ENCODE measurements at regions not wholly inside any gene's neighbourhood (a gene's known extent, or its start where the extent isn't known, plus 50 kb on each side); places are given as distances from the start of the nearest gene placed in this dataset.
A peak's percentile ranks its signal among the peaks of the same experiment; 100 is the strongest.

DNA sequence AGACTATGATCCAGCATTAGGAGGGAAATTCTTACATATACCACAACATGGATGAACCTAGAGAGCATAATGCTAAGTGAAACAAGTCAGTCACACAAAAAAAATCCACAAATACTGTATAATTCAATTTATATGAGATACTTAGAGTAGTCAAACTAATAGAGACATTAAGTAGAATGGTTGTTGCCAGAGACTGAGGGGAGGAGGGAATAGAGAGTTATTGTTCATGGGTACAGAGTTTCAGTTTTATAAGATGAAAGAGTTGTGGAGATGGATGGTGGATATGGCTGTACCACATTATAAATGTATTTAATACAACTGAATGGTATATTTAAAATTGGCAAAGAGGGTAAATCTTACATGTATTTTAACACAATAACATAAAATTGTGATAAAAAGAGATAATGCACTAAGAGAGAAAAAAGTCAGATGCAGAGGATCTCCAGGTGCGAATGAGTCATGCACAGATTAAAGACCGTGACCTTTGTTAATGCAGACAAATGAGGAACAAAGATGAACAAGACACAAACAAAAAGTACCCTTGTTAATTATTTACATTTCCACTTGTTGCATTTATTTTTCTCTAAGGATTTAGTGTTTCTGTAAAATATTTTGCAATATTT, 541.7 kb upstream of the MEX3C start:
- no peak for DNase-seq (ENCODE audit: insufficient read length, low spot score)
- peak; percentile 16 for FAIRE-seq
- TF ChIP-seq, protein P1, sequence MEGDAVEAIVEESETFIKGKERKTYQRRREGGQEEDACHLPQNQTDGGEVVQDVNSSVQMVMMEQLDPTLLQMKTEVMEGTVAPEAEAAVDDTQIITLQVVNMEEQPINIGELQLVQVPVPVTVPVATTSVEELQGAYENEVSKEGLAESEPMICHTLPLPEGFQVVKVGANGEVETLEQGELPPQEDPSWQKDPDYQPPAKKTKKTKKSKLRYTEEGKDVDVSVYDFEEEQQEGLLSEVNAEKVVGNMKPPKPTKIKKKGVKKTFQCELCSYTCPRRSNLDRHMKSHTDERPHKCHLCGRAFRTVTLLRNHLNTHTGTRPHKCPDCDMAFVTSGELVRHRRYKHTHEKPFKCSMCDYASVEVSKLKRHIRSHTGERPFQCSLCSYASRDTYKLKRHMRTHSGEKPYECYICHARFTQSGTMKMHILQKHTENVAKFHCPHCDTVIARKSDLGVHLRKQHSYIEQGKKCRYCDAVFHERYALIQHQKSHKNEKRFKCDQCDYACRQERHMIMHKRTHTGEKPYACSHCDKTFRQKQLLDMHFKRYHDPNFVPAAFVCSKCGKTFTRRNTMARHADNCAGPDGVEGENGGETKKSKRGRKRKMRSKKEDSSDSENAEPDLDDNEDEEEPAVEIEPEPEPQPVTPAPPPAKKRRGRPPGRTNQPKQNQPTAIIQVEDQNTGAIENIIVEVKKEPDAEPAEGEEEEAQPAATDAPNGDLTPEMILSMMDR (IDR thresholded peaks at IDR 0.05; ENCODE audit: insufficient read depth, missing control alignments), result no peak

DNA sequence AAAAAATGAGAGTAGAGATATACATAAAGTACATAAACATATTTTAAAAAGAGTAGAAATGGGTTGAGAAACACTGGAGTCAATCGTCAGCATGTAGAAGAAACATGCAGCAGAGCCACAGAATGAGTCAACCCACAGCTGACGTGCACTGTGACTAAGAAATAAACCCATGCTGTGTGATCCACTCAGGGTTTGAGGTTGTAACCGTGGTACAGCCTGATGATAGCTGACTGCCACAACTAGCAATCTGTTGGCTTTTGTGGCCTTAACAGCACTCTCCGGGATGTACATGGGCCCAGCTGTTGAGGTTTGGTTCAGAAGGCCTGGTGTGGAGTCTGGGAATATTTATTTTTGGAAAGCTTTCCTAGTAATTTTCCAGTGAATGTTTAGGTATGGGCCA, 554.4 kb upstream of the MEX3C start:
- DNase-seq (ENCODE audit: insufficient read length, low spot score) (no peak), FAIRE-seq (no peak)
- TF ChIP-seq, protein P1 (IDR thresholded peaks at IDR 0.05; ENCODE audit: insufficient read depth, missing control alignments), result no peak

GRCh38 chr18:51753365-51754057, 556.0 kb upstream of the MEX3C start:
- TF ChIP-seq, protein P1 (IDR thresholded peaks at IDR 0.05; ENCODE audit: insufficient read depth, missing control alignments), result no peak
- DNase-seq (ENCODE audit: insufficient read length, low spot score), result no peak
- FAIRE-seq, result peak; percentile 46

DNA sequence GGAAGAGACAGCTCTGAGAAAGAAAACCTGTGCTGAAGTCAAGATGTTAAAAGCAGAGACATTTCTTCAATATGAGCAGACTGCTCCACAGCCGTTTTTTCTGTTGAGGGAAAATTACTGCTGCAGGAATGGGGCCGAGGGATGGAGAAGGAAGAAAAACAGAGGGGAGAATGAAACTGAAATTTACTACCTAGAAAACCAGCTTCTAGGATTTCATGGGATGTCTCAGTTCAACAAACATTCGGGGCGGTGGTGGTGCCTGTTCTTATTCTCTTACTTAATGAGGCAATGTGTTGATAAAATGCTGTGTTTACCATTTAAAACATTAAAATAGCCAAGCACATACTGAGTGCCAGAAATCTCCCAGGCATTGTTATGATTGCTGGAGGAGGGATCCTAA, 557.1 kb upstream of the MEX3C start:
- TF ChIP-seq, protein P1 (IDR thresholded peaks at IDR 0.05; ENCODE audit: insufficient read depth, missing control alignments), result no peak
- FAIRE-seq (no peak), DNase-seq (ENCODE audit: insufficient read length, low spot score) (no peak)

- no peak for FAIRE-seq
- TF ChIP-seq, protein P1 (IDR thresholded peaks at IDR 0.05; ENCODE audit: insufficient read depth, missing control alignments), result no peak
- DNase-seq (ENCODE audit: insufficient read length, low spot score), result no peak
Measured at GRCh38 chr18:51757255-51757924, 559.9 kb upstream of the MEX3C start.

DNA sequence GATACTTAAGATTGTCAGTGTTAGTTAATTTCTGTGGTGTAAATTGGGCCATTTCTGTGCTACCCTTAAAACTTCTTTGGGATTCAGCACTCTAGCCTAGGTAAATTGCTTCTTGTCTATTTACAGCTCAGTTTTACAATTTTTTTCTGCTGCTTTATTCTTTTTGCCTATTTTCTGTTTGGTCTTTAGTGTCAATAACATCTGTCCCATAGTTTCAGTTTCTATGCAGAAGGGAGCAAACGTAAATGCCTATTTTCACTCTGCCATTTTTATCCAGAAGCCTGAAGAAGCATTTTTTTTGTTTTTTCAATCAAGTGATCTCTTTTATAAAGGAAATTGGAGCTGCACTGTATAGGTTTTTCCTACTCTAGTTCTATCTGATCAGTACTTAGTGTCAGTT, 564.9 kb upstream of the MEX3C start:
- FAIRE-seq (no peak), DNase-seq (ENCODE audit: insufficient read length, low spot score) (no peak)
- TF ChIP-seq, protein P1 (IDR thresholded peaks at IDR 0.05; ENCODE audit: insufficient read depth, missing control alignments), result no peak

Data from D721Med (cell line).